C4-2B (cell line): ENCODE measurements at regions not wholly inside any gene's neighbourhood (a gene's known extent, or its start where the extent isn't known, plus 50 kb on each side); places are given as distances from the start of the nearest gene placed in this dataset.

Experiments
- CTCF ChIP-seq: fragments of 450-650 bp; conservative IDR thresholded peaks from 2 replicates; pipeline ENCODE4 v1.5.1; 2017; ENCODE audit warnings: mild to moderate bottlenecking
- ZFX ChIP-seq: fragments of 450-650 bp; IDR thresholded peaks from 2 replicates; pipeline ENCODE4 v1.6.1; 2017

GRCh38 chr2:58448065-58448507 lies 207.0 kb upstream of the FANCL start:
- peak; percentile 53 for TF ChIP-seq CTCF
- no peak for TF ChIP-seq ZFX
